Activated naive CD8-positive, alpha-beta T cell treated with anti-CD3 and anti-CD28 coated beads for 36 hours (primary cell): ENCODE measurements at regions not wholly inside any gene's neighbourhood (a gene's known extent, or its start where the extent isn't known, plus 50 kb on each side); places are given as distances from the start of the nearest gene placed in this dataset.

ENCODE experiments used
- DNase-seq: peaks from one replicate; pipeline ENCODE4 v3.0.0; 2021
- H3K27ac Mint-ChIP-seq: one replicate; pipeline ENCODE4 v1.8.0; 2022; ENCODE audit warnings: mild to moderate bottlenecking, moderate library complexity, mixed read lengths
- H3K27me3 Mint-ChIP-seq: one replicate; pipeline ENCODE4 v1.8.0; 2022; ENCODE audit warnings: mild to moderate bottlenecking, mixed read lengths
- H3K36me3 Mint-ChIP-seq: one replicate; pipeline ENCODE4 v1.8.0; 2021; ENCODE audit warnings: mild to moderate bottlenecking, mixed read lengths
- H3K4me1 Mint-ChIP-seq: one replicate; pipeline ENCODE4 v1.8.0; 2021; ENCODE audit warnings: mixed read lengths
- H3K4me3 Mint-ChIP-seq: one replicate; pipeline ENCODE4 v1.8.0; 2022; ENCODE audit warnings: mild to moderate bottlenecking, moderate library complexity, mixed read lengths
- H3K9me3 Mint-ChIP-seq: one replicate; pipeline ENCODE4 v1.8.0; 2022; ENCODE audit warnings: mixed read lengths

DNA sequence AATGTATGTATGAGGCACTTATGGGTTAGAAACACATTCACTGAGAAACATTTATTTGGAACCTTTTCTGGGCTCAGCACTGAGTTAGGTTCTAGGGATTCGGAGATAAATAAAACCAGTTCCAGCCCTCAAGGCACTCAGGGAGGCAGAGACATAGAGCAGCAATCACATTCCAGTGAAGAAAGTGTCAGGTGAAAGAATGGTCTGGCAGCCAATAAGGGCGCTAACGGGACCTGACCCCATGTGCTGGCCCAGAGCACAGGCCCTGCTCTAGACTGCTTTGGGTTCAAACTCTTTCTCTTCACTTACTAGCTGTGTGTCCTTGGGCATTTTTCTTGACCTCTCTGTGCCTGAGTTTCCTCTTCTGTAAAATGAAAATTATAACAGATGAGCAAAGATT, 146.0 kb upstream of the SYT13 start:
- Mint-ChIP-seq H3K4me1 (no peaks in the 10 kb centered on the region), H3K9me3 (no peaks in the 10 kb centered on the region), H3K27me3 (peaks cover 25% of the 10 kb centered on the region), H3K27ac (no peak overlapping the region), H3K4me3 (no peak overlapping the region), H3K36me3 (no peaks in the 10 kb centered on the region)
- no peak for DNase-seq

DNA sequence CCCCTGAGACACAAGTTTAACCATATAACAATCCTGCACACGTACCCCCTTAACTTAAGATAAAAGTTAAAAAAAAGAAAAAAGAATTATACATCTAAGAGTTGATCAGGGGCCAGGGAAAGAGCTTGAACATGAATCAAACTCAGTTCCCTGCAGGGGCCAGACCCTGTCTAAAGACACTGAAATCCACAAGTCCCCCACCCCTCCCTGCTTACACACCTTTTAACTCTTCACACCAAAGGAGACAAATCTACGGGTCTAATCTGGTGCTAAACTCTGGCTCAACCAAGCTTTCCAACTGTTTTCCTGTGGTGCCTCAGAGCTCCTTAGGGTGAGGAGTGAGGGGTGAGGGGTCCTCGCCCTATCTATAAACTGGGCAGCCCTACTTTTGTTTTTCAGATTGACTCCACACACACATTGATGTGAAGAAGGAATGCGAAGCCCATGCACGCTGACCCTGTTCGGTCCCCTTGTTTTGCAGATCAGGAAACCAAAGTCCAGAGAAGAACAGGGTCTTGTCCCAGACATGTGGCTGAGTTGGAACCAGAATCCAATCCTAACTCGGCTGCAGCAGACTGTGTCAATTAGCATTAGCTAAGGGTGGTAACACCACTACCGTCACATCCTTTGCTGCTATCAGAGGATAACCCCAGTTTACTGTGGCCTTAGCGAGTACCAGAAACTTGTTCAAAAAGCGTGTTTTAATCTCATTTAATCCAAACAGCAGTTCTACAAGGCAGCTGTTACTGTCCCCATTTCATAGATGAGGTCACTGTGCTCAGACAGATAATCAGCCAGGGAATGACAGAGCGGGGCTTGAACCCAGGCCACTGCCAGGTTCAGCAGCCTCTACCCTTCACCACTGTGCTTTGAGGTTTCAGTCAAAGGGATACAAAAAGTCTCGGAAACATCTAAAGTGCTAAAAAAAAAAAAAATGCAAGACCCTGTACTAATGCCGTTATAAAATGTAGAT, 145.2 kb upstream of the SYT13 start:
- Mint-ChIP-seq H3K27me3 (peaks cover 30% of the 10 kb centered on the region), H3K27ac (no peak overlapping the region), H3K36me3 (no peaks in the 10 kb centered on the region), H3K9me3 (no peaks in the 10 kb centered on the region), H3K4me1 (no peaks in the 10 kb centered on the region), H3K4me3 (no peak overlapping the region)
- DNase-seq = no peak

DNA sequence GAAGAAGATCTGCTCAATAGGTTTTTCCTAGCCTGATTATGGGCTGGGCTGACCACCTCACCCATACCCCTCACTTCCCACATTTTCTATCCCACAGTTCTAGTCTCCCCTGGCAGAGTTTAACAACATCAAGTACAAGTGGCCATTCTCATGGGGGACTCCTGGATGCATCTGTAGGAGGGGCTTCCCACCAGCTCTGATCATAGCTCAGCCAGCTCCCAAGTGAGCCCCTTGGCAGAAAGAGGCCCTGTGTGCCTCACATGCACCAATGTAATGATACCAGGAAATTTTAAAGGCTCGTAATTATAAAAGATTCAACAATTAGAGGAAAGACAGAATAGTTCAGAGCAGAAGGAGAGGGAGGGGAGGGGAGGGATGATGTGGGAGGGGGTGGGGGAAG, 144.2 kb upstream of the SYT13 start:
- no peaks in the 10 kb centered on the region for H3K4me1 Mint-ChIP-seq
- H3K4me3 Mint-ChIP-seq = no peak overlapping the region
- H3K27me3 Mint-ChIP-seq = peaks cover 27% of the 10 kb centered on the region
- no peaks in the 10 kb centered on the region for H3K9me3 Mint-ChIP-seq
- H3K27ac Mint-ChIP-seq = no peak overlapping the region
- DNase-seq = no peak
- no peaks in the 10 kb centered on the region for H3K36me3 Mint-ChIP-seq

DNA sequence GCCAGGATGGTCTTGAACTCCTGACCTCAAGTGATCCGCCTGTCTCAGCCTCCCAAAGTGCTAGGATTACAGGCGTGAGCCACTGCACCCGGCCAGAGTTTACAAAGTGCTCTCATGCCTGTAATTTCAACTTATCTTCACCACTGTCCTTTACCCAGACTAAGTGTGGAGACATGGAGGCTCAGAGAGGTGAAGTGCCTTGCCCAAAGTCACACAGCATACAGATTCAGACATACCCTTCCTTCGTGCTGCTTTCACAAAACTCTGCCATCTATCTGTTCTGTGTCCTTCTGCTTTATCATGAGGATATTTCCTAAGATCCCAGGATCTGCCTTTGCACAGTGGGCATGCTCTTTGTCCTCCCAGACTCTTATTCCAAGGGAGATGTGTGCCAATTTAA, 143.6 kb upstream of the SYT13 start:
- H3K27ac Mint-ChIP-seq = no peak overlapping the region
- DNase-seq = no peak
- no peaks in the 10 kb centered on the region for H3K4me1 Mint-ChIP-seq
- H3K27me3 Mint-ChIP-seq = peaks cover 21% of the 10 kb centered on the region
- H3K4me3 Mint-ChIP-seq = no peak overlapping the region
- no peaks in the 10 kb centered on the region for H3K9me3 Mint-ChIP-seq
- H3K36me3 Mint-ChIP-seq = no peaks in the 10 kb centered on the region

DNA sequence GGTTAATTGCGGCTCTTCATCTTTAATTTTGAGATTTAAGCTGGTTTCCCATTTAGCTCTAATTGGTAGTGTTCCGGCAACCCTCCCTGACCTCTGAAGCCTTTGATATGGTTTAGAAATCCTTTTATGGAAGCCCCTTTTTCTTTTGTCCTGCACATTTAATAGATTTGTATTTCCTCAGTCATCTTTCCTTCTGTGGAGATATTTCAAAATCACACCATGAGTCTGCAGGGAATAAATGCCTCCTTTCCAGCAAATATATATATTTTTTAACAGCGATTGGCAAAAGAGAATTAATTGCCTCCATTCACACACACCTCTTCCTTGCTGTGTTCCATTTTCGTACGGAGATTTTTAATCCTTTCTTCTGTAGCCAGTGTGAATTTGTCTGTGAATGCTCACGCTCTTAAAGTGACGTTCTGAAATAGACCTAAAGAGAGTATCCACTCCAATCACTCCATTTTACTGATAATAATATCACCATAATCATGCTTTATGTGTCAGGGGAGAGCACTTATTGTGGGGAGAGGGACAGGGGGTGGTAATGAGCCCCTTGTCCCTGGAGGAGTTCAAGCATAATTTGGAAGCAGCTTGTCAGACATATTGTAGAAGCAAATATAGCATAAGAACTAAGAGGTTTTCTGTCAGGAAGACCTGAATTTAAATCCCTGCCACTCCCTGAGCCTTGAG, 142.5 kb upstream of the SYT13 start:
- Mint-ChIP-seq H3K27me3 (peaks cover 18% of the 10 kb centered on the region), H3K4me3 (no peak overlapping the region), H3K36me3 (no peaks in the 10 kb centered on the region), H3K9me3 (no peaks in the 10 kb centered on the region), H3K4me1 (no peaks in the 10 kb centered on the region), H3K27ac (no peak overlapping the region)
- no peak for DNase-seq

DNA sequence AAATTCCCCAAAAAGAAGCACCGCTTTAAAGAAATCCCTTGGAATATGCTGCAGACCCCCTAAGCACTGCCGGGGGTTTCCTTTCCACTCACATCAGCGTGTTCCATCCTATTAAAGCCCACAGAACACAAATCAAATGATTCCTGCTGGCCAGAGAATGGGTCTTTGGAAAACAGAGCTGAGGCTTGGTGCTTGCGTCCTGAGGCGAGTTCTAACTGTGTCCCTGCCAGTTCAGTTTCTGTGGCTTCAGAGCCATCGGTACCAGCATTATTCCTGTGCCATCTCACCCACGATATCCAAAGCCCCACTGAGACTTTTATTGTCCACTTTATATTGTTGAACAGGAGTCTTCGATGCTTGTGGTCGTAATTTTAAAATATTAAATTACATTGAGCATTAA, 142.0 kb upstream of the SYT13 start:
- Mint-ChIP-seq H3K4me1 (no peaks in the 10 kb centered on the region), H3K4me3 (no peak overlapping the region), H3K27ac (no peak overlapping the region), H3K27me3 (peaks cover 18% of the 10 kb centered on the region), H3K36me3 (no peaks in the 10 kb centered on the region), H3K9me3 (no peaks in the 10 kb centered on the region)
- DNase-seq = no peak

DNA sequence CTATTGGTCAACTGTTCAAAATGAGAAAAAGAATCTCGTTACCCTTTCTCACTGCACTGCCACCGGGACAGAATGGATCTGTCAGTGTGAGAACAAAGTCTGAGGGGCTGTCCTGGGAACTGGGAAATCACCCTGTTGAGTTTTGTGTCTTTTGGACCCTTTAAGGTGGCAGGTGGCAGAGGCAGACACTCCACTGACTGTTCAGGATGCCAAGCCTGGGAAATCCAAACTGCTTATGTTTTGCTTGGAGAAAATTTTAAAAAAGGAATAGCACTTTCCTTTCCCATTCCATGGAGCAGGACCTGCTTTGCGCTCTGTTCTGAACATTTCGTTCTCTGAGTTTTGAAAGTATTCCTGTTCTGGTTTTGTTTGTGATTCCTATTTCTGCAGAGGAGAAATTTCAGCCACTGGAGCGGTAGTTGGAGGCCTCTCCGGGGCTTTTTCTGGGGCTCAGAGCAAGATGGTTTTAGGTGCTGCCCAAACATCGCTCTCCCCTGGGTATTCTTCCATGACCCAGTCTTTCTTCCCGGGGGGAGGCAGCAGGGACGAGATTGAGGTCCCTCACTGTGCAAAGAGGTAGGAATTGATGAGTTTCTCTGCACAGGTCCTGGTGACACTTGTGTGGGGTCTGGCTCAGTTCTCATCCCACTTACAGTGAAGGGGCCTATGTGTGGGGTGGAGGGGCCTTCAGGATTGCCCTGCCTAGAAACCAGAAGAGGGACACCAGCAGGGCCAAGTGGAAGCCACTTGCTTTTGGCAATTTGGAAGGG, 138.5 kb upstream of the SYT13 start:
- Mint-ChIP-seq H3K4me1 (no peaks in the 10 kb centered on the region), H3K27me3 (peaks cover 11% of the 10 kb centered on the region), H3K27ac (no peak overlapping the region), H3K36me3 (no peaks in the 10 kb centered on the region), H3K4me3 (no peak overlapping the region), H3K9me3 (no peaks in the 10 kb centered on the region)
- no peak for DNase-seq

DNA sequence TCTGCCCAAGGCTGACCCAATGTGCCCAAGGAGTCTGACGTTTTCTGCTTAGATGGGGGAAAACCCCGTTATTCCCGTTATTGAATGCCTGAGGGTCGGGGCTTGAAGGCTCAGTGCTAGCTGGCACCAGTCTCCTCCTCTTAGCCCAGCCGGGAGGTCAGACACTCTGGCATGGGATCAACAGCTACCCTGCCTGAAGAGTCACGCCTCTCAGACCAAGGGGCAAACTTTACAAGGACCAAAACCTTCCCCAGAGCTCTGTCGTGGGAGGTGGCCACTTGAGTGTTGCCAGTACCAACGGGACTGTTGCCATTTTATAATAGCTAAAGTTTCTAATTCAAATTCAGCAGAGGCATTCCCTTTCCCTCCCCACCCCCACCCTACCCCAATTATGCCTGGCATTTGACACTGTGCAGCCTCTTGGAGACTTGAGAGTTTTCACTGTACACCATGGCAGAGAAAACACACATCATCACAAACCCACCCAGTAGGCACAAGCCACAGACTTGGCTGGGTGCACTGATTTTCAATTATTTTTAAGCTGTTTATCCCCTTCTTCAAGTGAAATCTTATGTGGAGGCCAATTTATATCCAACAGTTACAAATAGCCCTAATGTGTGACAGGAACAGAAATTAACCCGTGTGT, 137.5 kb upstream of the SYT13 start:
- Mint-ChIP-seq H3K27me3 (peaks cover 10% of the 10 kb centered on the region), H3K27ac (no peak overlapping the region), H3K9me3 (no peaks in the 10 kb centered on the region), H3K4me1 (no peaks in the 10 kb centered on the region), H3K4me3 (no peak overlapping the region), H3K36me3 (no peaks in the 10 kb centered on the region)
- no peak for DNase-seq

DNA sequence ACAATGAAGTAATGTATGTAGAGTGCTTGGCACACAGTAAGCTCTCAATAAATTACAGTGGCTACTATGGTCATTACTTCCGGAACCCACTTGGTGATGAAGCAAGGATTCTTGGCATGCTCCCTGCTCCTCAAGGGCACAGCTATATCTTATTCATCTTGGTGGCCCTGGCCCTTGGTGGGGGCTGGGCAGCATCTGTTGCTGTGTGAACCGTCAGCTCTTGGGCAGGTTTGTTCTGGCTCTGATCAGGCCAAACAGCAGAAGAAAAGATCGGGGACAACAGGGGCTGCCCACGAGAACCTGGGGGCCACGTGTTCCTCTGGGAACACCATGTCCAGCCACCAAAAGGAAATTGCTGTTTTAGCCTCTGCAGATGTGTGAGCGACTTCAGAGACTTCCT, 136.9 kb upstream of the SYT13 start:
- DNase-seq = no peak
- no peaks in the 10 kb centered on the region for H3K9me3 Mint-ChIP-seq
- H3K27me3 Mint-ChIP-seq = peaks cover 10% of the 10 kb centered on the region
- no peaks in the 10 kb centered on the region for H3K4me1 Mint-ChIP-seq
- H3K27ac Mint-ChIP-seq = no peak overlapping the region
- no peak overlapping the region for H3K4me3 Mint-ChIP-seq
- no peaks in the 10 kb centered on the region for H3K36me3 Mint-ChIP-seq

DNA sequence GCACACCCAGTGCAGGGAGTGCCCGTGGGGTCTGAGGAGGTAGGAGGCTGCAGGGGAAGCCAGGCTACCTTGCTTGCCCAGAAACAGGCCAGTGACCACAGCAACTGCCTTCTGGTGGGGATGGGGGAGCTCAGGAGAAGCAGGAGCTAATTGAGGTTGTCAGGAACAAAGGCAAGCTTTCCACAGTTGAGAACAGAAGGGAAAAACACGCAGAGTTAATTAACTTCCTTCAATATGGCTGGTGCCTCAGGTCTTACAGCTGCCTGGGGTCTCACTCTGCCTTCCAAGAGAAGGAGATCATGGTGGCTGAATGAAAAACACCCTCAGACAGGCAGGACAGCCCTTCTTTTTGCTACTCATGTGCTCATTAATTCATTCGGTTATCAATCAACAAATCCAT, 127.9 kb upstream of the SYT13 start:
- no peak for DNase-seq
- H3K9me3 Mint-ChIP-seq = no peaks in the 10 kb centered on the region
- no peak overlapping the region for H3K27ac Mint-ChIP-seq
- no peak overlapping the region for H3K4me3 Mint-ChIP-seq
- H3K4me1 Mint-ChIP-seq = no peaks in the 10 kb centered on the region
- H3K27me3 Mint-ChIP-seq = peaks cover 36% of the 10 kb centered on the region
- no peaks in the 10 kb centered on the region for H3K36me3 Mint-ChIP-seq

DNA sequence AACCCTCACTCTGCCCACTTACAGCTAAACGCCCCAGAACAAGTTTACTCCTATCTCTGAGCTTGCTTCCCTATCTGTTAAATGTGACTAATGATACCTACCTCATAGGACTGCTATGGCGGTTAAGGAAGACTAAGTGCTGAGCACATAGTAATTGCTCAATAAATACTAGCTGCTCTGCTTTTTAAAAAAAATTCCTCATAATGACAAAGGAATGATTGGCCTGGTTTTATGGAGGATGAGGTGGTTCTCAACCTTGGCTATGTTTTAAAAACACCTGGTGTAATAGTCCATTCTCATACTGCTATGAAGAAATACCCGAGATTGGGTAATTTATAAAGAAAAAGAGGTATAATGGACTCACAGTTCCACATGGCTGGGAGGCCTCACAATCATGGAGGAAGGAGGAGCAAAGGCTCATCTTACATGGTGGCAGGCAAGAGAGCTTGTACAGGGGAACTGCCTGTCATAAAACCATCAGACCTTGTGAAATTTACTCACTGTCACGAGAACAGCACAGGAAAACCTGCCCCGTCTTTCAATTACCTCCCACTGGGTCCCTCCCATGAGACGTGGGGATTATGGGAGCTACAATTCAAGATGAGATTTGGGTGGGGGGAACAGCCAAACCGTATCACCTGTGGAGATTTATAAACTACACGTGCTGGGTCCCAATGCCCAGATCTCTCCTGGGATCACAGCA, 127.2 kb upstream of the SYT13 start:
- Mint-ChIP-seq H3K4me1 (no peaks in the 10 kb centered on the region), H3K27ac (no peak overlapping the region), H3K4me3 (no peak overlapping the region), H3K36me3 (no peaks in the 10 kb centered on the region), H3K27me3 (peaks cover 36% of the 10 kb centered on the region), H3K9me3 (no peaks in the 10 kb centered on the region)
- no peak for DNase-seq

DNA sequence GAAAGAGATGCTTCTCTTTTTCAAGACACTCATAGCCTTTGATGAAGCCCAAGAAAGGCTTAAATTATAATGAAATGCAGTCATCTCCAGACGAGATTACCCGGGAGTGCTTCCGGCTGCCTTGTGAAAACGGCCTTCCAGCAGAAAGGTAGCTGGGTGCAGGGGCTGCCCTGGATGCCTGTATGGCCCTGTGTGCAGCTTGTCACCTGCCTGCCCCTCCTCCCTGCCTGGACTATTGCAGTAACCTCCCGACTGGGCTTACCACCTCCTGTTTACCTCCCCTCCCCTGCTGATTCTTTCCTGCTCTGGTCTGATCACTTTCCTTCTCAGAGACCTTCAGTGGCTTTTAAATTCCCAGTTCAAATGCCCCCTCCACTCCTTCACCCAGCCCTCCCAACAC, 126.4 kb upstream of the SYT13 start:
- Mint-ChIP-seq H3K27ac (no peak overlapping the region), H3K36me3 (no peaks in the 10 kb centered on the region), H3K27me3 (peaks cover 36% of the 10 kb centered on the region), H3K9me3 (no peaks in the 10 kb centered on the region), H3K4me3 (no peak overlapping the region), H3K4me1 (no peaks in the 10 kb centered on the region)
- no peak for DNase-seq

DNA sequence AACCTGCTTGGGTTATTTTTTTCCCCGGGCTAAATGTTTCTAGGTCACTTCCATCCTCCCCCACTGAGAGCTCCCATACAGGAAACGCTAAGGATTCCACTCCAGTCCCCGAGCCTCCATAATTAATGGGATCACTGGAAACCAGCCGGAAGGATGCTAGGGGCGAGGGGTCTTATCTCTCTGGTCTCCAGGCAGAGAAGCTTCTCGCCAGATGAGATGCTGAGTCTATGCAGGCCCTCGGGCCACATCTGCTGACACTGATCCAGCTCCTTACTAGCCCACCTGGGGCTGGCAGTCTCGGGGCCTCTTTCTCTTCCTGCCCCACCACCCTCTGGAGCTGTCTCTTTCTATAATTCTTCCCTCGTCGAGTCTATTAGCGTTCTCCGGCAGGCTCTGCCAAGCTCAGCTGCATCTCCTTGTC, 125.9 kb upstream of the SYT13 start:
- Mint-ChIP-seq H3K27me3 (peaks cover 36% of the 10 kb centered on the region), H3K4me1 (no peaks in the 10 kb centered on the region), H3K4me3 (no peak overlapping the region), H3K27ac (no peak overlapping the region), H3K9me3 (no peaks in the 10 kb centered on the region), H3K36me3 (no peaks in the 10 kb centered on the region)
- DNase-seq = no peak

DNA sequence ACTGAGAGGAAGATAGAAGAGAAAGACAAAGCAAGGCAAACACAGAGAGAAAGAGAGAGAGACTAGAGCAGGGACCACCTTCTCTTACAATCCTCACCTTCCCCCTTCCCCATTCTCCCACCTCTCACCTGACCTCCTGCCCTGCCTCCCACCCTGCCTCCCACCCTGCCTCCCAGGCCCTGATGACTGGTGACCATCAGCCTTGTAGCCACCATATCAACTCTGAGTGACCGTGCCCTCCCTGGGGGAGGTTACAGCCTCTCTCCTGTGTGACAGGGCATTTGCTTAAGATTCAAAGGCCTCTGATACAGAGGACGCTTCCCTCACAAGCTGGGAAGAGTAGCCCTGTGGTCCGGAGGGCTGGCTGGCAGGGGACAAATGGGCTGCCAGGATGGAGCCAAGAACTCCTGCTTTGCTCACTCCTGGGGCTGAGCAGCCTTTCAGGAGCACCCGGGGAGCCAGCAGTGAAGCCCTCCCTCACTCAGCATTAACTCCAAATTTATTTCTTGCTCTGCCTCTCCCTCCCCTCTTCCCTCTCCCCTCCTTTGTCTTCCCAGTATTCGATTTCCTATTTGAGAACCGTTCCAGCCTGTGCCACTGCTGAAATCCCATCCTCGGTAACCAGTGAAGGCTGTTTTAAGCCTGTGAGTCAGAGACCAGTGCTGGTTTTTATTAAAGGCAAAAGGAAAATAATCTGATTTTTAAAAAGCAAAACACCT, 125.2 kb upstream of the SYT13 start:
- Mint-ChIP-seq H3K36me3 (no peaks in the 10 kb centered on the region), H3K27me3 (peaks cover 36% of the 10 kb centered on the region), H3K9me3 (no peaks in the 10 kb centered on the region), H3K4me1 (no peaks in the 10 kb centered on the region), H3K27ac (no peak overlapping the region), H3K4me3 (no peak overlapping the region)
- DNase-seq = no peak
